ENCODE measurements at regions not wholly inside any gene's neighbourhood (a gene's known extent, or its start where the extent isn't known, plus 50 kb on each side); places are given as distances from the start of the nearest gene placed in this dataset.

GRCh38 chr6:119736296-119737021 is 386.9 kb upstream of the MAN1A1 start:
- Histone ChIP-seq H3K27ac (peak overlapping the region in 3 of 4 donors; percentile 39 to 49 (median 43)), H3K4me1 (peaks cover 0 to 38% (median 27%) of the 10 kb centered on the region in 4 donors), H3K4me3 (no peak overlapping the region), H3K9me3 (no peaks in the 10 kb centered on the region), H3K36me3 (no peaks in the 10 kb centered on the region), H3K27me3 (no peaks in the 10 kb centered on the region)
- DNase-seq: no peak
- intact Hi-C loops (cut with DNase I): no loop called here
- 51 to 58% methylated on average over 4 of the region's 4 CpGs for WGBS, 2 donors
- TF ChIP-seq POLR2AphosphoS5 (IDR thresholded peaks at IDR 0.05) (no peak), EP300 (IDR thresholded peaks at IDR 0.05) (no peak), POLR2A (IDR thresholded peaks at IDR 0.05) (no peak)
- TF ChIP-seq, protein P1, sequence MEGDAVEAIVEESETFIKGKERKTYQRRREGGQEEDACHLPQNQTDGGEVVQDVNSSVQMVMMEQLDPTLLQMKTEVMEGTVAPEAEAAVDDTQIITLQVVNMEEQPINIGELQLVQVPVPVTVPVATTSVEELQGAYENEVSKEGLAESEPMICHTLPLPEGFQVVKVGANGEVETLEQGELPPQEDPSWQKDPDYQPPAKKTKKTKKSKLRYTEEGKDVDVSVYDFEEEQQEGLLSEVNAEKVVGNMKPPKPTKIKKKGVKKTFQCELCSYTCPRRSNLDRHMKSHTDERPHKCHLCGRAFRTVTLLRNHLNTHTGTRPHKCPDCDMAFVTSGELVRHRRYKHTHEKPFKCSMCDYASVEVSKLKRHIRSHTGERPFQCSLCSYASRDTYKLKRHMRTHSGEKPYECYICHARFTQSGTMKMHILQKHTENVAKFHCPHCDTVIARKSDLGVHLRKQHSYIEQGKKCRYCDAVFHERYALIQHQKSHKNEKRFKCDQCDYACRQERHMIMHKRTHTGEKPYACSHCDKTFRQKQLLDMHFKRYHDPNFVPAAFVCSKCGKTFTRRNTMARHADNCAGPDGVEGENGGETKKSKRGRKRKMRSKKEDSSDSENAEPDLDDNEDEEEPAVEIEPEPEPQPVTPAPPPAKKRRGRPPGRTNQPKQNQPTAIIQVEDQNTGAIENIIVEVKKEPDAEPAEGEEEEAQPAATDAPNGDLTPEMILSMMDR (IDR thresholded peaks at IDR 0.05): no peak

DNA sequence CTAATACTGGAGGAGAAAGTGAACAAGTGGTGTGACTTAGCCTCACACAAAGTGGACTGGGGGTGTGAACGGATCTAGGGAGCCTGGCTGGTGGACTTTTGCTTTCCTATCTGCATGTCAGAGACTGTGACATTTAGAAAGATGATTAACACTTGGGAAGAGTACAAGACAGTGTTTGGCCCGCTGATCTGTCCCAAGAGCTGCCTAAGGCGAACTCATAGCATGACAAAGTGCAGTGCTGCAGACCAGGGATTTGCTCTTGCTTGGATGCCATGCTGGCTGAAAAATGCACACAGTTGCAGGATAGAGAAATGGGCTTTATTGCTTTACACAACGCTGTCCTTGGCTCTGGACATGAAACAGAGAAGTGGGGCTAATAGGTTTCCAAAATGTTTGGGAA is 386.0 kb upstream of the MAN1A1 start:
- H3K4me3 ChIP-seq: no peak overlapping the region
- no peaks in the 10 kb centered on the region for H3K9me3 ChIP-seq
- TF ChIP-seq, protein P1 (IDR thresholded peaks at IDR 0.05): no peak
- peak in 1 of 4 donors; percentile 34 for TF ChIP-seq POLR2AphosphoS5 (IDR thresholded peaks at IDR 0.05)
- intact Hi-C loops (cut with DNase I): no loop called here
- no peak for DNase-seq
- H3K4me1 ChIP-seq: peaks cover 0 to 38% (median 27%) of the 10 kb centered on the region in 4 donors
- H3K27me3 ChIP-seq: no peaks in the 10 kb centered on the region
- WGBS, 2 donors: 71 to 74% methylated on average over 4 of the region's 4 CpGs
- no peaks in the 10 kb centered on the region for H3K36me3 ChIP-seq
- peak overlapping the region in 3 of 4 donors; percentile 39 to 49 (median 43) for H3K27ac ChIP-seq

DNA sequence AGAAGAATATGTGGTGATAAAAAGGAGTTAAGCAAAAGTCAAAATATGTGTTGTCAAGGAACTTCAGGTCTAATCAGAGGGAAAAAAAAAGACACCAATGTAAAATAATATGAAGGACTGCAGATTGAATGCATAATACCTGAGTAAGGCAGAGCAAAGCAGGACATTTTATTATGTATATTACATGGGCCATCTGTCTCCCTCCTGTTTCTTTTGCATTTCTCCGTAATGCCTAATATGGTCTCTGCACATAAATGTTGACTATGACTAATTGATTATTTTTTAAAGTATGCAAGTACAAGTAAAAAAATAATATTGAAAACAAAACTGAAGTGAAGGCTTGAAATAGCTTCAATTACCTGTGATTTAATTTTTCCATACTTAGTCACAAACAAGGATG is 384.7 kb upstream of the MAN1A1 start:
- Histone ChIP-seq H3K9me3 (no peaks in the 10 kb centered on the region), H3K27ac (no peak overlapping the region), H3K4me1 (peaks cover 0 to 38% (median 27%) of the 10 kb centered on the region in 4 donors), H3K36me3 (no peaks in the 10 kb centered on the region), H3K4me3 (no peak overlapping the region), H3K27me3 (no peaks in the 10 kb centered on the region)
- intact Hi-C loops (cut with DNase I): no loop called here
- TF ChIP-seq POLR2A (IDR thresholded peaks at IDR 0.05): no peak
- TF ChIP-seq POLR2AphosphoS5 (IDR thresholded peaks at IDR 0.05): no peak
- no peak for TF ChIP-seq EP300 (IDR thresholded peaks at IDR 0.05)
- TF ChIP-seq, protein P1 (IDR thresholded peaks at IDR 0.05): no peak
- DNase-seq: no peak
- WGBS, 2 donors: 92 to 100% methylated on average over 1 of the region's 1 CpG

GRCh38 chr6:119728935-119729334 is 379.4 kb upstream of the MAN1A1 start:
- H3K4me3 ChIP-seq: no peak overlapping the region
- intact Hi-C loops (cut with DNase I): no loop called here
- TF ChIP-seq, protein P1 (IDR thresholded peaks at IDR 0.05): no peak
- TF ChIP-seq POLR2A (IDR thresholded peaks at IDR 0.05) (no peak), EP300 (IDR thresholded peaks at IDR 0.05) (no peak), POLR2AphosphoS5 (IDR thresholded peaks at IDR 0.05) (no peak)
- H3K9me3 ChIP-seq: no peaks in the 10 kb centered on the region
- no peak for DNase-seq
- no peaks in the 10 kb centered on the region for H3K27me3 ChIP-seq
- H3K36me3 ChIP-seq: no peaks in the 10 kb centered on the region
- H3K27ac ChIP-seq: no peak overlapping the region
- H3K4me1 ChIP-seq: no peaks in the 10 kb centered on the region
- WGBS, 2 donors: 75 to 90% methylated on average over 3 of the region's 3 CpGs

All from sigmoid colon (tissue), 6 donors.